ENCODE measurements at regions not wholly inside any gene's neighbourhood (a gene's known extent, or its start where the extent isn't known, plus 50 kb on each side); places are given as distances from the start of the nearest gene placed in this dataset.

- DNase-seq (ENCODE audit: low spot score) = no peak
These were observed 994.5 kb upstream of the TENM4 start for GRCh38 chr11:80435345-80435744.

DNA sequence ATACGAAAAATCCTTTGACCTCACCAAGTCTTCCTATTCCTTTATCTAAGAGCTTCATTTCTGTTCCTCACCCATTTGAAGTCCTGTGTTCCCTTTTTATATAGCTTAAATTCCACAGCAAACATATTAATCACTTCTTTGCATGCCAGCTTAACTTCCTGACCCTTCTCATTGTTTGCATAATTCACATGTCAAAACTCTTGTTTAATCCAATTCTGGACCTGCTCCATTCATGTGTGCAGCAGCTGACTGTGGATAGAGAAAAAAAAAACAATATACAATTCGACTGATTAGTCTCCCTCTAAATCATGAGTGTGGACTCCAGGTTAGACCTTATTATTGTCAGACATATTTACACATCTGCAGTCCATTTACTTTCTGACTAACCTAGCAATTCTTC, 991.2 kb upstream of the TENM4 start:
- no peak for DNase-seq (ENCODE audit: low spot score)

- DNase-seq (ENCODE audit: low spot score) = no peak
These were observed 983.3 kb upstream of the TENM4 start for GRCh38 chr11:80424012-80424695.

DNA sequence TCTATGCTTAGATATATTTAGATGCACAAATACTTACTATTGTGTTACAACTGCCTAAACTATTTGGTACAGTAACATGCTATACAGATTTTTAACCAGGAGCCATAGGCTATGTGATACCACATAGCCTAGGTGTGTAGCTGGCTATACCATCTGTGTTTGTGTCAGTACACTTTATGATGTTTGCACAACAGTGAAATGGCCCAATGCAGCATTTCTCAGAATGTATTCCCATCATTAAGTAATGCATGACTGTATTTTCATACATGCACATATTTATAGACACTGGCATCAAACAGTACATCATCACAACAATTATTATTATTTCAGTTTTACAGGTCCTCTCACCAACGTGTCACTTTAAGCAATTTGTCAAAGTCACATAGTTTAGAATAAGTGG, 979.5 kb upstream of the TENM4 start:
- no peak for DNase-seq (ENCODE audit: low spot score)

DNA sequence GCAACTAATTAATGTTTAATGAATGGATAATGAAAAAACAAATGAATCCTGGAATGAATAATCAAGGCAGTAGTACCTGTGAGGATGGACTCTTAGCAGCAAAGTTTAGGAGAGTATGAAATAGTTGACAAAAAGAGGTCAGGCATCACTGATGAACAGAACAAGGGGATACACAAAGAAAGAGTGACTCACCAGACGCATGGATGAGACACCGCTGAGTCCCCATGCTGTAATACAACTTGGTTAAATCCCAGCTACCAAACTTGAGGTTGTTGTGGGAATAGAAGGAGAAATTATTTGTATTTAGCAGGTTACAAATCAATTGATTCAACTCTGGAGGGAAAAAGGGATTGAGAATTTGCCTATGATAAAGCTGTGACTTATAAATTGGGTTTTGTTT, 976.9 kb upstream of the TENM4 start:
- no peak for DNase-seq (ENCODE audit: low spot score)

- no peak for DNase-seq (ENCODE audit: low spot score)
These were observed 974.8 kb upstream of the TENM4 start for GRCh38 chr11:80415580-80415979.

DNA sequence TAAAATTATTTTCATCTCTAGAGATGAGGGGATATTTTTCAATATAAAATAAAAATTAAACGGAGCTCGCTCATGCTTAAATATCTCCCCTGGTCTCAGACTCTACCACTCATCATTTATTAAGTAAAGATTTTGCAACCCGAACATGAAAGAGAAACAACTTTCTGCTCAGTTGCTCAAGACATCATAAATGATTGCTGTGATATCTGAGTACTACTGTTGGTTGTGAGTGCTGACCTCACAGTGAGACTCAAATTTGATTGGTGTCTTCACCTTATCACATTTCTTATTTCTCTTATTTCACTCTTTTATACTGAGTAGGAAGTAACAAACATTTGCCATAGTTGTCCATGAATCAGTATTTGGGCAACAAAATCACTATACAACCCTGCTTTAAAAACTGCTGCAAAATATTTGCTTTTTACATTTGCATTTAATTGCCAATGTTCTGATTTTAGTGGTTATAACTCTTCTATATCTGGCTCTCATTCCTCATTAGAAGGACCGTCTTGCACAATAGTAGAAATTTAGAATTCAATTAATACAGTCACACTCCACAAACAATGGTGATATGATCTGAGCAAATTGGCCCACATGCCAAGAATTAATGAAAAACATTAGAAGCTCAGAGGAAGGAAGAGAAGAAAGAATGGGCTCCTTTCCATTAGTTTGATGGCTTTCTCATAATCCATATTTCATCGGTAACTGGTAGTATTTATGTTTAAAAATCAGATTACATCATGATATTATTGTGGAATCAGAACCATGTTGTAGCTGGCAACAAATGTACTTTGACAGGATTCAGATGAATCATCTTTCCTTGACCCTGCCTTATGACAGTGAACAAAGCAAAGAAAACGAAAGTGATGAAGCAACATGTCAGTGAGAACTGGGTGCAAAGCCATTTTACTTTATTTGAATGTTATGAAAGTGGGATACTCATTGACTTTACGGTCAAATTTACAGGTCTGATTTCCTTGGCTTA, 973.6 kb upstream of the TENM4 start:
- DNase-seq (ENCODE audit: low spot score) = no peak

DNA sequence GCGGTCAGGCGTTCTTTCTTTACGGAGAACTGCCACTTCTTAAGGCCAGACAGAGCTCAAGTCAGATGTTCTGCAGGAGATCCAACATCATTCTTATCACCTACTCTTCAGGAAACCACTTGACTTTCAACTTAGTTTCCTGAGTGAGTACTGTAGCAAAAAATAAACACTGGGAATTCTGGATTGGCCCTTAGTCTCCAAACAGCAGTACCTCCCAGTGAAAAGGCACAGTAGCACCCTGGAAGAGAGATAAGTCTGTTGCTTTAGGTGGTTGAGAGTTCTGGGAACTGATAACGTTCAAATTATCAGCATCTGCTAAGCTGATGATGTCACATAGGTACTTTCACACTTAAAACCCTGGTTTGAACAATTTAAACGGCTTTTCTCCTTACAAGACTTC, 971.8 kb upstream of the TENM4 start:
- DNase-seq (ENCODE audit: low spot score) = no peak

GRCh38 chr11:80393210-80393609, 952.4 kb upstream of the TENM4 start:
- DNase-seq (ENCODE audit: low spot score) = no peak

DNA sequence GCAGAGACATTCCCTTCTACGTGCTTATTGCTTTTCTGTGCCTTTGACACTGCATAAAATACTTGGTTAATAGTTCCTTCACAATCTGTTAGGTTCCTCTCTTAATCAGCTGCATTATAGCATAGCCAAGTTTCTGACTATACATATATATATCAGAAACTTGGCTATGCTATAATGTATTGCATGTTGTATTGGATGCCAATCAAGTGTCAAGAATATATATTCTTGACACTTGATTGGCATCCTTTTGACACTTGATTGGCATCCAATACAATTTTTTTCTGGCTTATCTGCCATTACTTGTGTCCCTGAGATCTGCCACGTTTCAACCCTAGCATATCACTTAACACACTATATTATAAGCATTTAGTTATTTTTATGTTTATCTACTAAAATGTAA, 949.7 kb upstream of the TENM4 start:
- no peak for DNase-seq (ENCODE audit: low spot score)

GRCh38 chr11:80388536-80388935, 947.7 kb upstream of the TENM4 start:
- no peak for DNase-seq (ENCODE audit: low spot score)

- no peak for DNase-seq (ENCODE audit: low spot score)
These were observed 947.3 kb upstream of the TENM4 start for GRCh38 chr11:80388130-80388529.

DNA sequence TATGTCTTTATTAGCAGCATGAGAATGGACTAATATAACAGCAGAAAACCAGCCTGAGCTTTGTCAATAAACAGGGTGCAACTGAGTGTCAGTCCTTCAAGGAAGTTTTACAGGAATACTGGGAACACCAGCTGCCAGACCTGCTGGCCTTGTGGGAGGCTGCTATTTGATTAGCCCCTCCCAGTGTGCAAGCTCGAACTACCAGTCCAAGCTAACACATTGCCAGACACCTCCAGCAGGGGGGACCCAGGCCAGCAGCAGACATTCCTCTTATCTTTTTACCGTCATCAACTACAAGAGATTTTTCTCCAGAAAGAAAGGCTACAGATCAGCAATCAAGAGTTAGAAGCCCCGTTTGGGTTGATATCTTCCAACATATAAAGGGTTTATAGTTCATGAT, 942.8 kb upstream of the TENM4 start:
- DNase-seq (ENCODE audit: low spot score) = no peak

- DNase-seq (ENCODE audit: low spot score) = no peak
These were observed 938.9 kb upstream of the TENM4 start for GRCh38 chr11:80379620-80380278.

- DNase-seq (ENCODE audit: low spot score) = no peak
These were observed 931.1 kb upstream of the TENM4 start for GRCh38 chr11:80371931-80372330.

GRCh38 chr11:80365980-80366379, 925.1 kb upstream of the TENM4 start:
- DNase-seq (ENCODE audit: low spot score) = no peak

- DNase-seq (ENCODE audit: low spot score) = no peak
These were observed 924.4 kb upstream of the TENM4 start for GRCh38 chr11:80365076-80365725.

DNA sequence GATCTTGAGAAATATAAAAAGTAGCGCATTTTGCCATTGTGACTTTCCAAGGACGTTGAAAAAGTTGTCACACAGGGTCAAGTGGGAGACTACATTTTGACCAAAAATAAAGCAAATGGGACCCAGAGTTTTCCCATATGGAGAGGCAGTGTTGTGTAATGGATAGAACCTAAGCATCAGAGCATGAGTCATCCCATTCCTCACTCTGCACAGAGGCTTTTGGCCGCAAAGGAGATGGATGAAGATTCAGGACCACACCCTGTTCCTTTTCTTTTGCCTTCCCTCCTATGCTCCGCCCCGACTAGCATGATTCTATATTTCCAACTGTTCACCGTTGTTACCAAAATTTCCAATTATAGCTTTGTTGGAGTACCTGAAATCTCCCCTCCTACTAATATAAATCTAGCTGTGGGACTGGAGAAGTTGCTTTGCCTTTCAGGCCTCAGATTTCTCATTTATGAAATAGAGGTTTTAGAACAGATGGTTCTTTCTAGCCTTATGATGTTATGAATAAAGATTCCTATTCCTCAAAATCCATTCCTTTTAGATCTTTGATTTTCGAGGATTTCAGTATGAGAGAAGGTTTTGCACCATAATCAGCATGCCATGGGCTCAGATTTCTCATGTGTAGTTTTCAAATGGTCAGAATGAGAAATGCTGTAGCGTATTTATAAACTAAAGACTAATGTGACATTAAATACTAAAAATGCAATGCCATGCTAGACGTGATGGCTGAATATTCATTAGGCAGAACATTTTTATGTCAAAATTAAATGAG, 921.9 kb upstream of the TENM4 start:
- no peak for DNase-seq (ENCODE audit: low spot score)

GRCh38 chr11:80355251-80355650, 914.4 kb upstream of the TENM4 start:
- no peak for DNase-seq (ENCODE audit: low spot score)

DNA sequence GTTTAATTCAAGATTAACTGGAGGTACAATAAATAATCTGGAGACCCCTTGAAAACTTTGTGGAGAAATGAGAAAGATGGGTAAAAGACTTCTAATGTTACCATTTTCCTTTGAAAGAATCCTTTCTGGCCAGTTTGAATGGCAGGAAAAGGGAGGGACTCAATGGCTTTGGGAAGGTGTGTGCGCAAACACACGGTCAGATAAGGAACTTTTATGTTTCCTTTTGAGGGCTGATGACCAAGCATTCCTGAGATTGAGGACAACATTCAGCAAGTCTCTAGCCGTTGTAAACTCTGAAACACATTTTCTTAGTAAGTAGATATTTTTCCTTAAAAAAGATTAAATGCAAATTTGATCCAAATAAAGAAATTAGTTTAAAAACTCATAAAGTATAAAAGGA, 909.7 kb upstream of the TENM4 start:
- DNase-seq (ENCODE audit: low spot score) = no peak

- no peak for DNase-seq (ENCODE audit: low spot score)
These were observed 909.2 kb upstream of the TENM4 start for GRCh38 chr11:80349997-80350396.

All from germinal center (tissue), 1 donor.